ENCODE measurements at regions not wholly inside any gene's neighbourhood (a gene's known extent, or its start where the extent isn't known, plus 50 kb on each side); places are given as distances from the start of the nearest gene placed in this dataset.

DNA sequence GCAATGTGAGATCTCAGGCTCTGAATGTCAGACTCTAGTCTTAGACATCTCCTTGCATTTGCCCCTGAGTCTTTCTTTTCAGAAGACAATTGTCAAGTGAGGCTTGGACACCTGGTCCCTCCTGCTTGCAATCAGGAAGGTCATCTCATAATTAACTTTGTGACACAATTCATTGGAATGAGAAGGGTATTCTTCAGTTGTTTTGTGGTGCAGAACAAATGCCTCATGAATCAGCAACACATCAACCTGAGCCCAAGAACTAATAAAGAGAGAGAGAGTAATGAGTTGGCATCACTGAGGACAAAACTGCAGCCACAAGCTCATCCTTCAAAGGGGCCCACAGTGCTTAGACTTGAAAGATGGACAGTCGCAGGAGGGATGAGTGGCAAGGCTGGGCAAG lies 375.8 kb downstream of the INSC start:
- no peak for DNase-seq

DNA sequence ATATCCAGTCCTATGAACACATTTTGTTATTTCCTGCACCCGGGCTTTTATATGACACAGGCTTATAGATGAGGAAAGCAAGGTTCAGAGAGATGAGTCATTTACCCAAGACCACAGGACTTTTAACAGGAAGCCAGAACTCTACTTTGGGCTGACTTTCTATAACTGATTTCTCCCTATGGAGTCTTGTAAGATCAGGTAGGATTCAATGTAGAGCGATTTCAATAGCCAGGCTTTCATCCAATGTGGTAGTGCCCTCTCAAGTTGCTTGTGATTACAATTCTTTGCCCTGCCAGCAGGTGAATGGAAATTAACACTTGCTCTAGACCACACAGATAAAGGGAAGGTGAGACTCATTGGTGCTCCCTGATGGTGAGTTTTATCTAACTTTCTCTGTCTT lies 378.3 kb downstream of the INSC start:
- no peak for DNase-seq

DNA sequence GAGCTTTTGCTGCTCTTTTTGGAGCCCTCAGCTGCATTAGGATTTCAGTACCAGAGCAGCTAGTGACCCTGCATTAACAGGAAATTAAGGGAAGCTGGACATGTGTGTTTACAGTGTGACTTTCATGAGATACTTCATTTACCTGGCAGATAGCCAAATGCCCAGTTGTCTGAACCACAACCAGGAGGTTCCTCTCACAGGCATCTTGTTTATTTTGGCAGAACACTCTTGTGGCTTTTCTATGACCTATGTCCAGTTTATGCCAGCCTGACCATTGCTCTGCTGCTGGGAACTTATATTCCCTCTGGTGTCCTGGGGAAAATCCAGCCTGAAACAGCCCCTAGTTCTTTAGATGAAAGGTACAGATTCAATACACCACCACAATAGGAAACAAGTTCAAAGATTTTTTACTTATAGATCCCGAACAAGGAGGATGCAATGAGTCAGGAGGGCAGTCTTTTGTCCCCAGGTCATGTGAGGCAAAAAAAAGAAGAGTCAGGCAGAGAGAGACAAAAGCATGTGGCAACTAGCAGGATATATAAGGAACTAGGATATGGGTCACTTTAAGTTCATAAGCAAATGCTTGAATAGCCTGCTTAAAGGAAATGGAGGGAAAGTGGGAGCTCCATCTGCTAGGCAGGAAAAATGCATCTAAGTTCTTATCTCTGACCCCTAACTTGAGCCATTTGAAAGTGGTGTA lies 379.3 kb downstream of the INSC start:
- DNase-seq = no peak

DNA sequence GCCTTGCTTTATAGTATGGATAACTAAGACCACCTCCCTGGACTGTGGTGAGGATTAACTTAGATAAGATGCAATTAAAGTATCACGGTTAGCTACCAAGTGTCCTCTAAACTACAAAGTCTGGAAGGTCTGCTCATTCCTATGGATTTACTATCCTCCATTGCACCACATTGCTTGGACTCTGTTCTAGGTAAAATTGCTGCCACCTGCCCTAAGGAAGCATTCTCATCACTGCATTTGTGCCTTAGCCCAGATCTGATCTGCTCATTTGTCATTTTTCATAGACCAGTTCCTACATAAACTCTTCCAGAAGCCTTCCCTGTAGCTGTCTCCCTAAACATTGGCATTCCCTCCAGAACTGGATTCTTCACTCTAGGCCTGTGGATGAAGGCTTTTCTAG lies 380.0 kb downstream of the INSC start:
- no peak for DNase-seq

DNA sequence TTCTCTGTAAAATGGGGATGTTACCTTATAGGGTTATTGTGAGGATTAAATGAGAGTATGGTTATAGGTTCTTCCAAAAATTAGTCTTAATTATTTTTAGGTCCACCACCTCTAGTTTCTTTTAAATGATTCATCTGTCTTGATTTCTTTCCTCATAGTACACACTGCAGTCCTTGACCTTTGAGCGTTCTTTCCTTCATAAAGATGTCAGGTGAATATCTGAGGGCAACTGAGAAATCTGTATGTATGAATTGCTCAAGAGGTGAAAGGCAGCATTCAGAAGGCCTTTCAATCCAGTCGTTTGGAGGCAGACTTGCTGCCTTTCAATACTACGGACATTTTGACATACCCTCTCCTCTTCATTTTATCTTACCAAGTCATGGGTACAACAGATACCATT lies 380.7 kb downstream of the INSC start:
- no peak for DNase-seq

DNA sequence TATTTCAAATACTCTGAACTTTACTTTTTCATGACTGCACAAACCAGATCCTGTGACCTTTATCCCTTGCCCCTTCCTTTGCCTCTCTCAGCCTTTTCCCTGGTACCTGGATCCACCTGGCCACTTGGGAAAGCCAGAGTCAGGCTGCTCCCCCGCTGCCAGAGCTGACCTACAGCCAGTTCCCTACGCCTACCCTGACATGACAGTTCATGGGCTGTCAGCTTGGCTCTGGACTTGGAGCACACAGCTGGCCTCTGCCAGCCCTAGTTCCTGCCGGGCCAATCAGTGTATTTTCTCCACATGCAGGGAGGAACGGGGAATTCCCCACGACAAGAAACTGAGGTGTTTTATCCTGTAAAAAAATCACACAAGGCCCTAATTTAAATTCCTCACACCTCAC lies 382.6 kb downstream of the INSC start:
- DNase-seq = no peak

DNA sequence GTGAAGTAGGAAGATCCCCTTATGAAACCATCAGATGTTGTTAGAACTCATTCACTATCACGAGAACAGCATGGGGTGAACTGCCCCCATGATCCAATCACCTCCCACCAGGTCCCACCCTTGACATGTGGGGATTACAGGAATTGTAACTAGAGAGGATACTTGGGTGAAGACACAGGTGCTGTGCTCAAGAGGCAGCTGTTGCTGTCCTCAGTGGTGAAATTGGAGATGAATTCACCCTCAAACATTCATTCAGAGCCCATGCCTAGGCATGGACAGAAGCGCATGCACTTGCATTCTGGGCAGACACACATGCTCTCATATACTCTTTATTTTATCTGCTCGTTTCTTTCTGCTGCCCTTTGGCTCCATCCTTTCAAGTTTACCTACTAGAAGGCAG lies 385.0 kb downstream of the INSC start:
- DNase-seq = no peak

DNA sequence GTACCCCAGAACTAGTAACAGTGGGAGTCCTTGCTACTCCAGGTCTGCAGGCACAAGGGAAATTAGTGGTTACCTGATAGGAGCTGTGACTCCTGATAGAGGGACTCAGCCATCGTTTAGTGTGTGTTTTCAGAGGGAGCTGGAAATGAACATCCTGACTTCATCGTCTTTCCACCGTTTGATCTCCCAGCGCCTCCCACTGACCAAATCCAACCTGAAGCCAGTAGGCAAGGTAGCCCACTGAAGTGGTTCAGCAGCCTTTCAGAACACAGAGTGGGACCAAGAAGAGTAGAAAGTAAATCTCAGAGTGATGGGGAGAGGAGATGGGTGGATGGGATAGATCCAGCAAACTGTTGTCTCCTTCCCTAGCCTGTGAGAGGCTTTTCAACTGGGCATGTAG lies 385.9 kb downstream of the INSC start:
- no peak for DNase-seq

DNA sequence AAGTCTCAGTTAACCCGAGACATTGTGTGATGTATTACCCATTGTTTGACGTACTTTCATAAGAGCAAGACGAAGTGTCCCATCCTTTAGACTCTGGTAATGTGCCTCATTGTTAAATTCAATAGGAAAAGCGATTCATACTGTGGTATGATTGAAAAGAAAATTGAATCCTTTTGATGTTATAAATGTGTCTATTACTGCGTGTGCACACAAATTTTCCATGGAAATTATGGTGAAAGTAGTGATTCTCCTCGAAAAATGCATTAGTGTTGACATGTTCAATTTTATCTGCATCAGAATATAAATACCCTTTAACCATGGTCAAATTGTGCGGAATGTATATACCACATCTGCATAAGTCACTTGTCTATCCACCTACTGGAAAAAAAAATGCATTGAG lies 386.8 kb downstream of the INSC start:
- no peak for DNase-seq

DNA sequence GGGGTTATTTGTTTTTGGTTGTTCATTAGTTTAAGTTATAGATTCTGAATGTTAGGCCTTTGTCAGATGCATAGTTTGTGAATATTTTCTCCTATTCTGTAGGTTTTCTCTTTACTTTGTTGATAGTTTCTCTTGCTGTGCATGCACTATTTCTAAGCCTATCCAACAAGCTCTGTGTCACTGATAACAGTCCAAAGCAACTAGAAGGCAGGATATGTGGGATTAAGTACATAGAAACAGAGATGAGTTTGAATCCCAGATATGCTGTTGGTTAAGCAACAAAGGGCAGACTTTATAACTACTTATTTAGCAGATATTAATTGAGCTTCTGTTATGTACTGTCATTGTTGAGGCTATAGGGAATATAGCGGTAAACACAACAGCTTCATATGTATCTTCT lies 390.4 kb downstream of the INSC start:
- DNase-seq = no peak

DNA sequence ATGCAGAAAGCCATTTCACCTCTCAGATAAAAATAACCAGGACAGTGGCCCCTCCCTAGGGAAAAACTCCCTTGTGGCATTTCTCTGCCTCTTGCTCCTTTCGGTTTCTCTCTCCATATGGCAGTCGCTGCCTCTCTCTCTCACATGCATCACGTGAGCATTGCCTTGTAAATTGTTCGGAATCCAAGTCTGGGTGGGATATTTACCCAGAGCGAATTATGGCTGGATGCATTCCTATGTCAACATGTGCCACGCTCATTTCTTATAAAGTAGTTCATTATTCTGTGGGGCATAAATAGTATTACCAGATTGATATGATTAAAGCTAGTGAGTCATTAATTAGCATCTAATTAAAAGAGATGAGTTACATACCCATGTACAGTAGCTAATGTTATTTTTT lies 392.9 kb downstream of the INSC start:
- no peak for DNase-seq

DNA sequence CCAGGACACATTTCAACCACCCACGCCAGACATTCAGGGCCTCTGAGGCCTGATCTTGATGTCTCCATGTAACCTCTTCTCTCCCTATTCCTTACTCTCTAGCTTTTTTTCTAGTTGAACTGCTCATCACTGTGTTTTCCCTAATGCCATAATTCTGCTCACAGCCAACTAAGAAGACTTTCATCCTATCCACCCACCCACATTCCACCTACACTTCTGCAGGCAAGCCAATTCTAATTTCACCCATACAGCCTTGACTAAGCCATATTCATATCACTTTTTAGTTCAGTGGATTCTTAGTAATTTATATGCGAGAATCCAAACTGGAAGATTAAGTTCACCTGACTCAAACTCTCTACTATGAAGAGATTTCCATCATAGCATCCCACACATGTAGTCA lies 394.4 kb downstream of the INSC start:
- DNase-seq = no peak

DNA sequence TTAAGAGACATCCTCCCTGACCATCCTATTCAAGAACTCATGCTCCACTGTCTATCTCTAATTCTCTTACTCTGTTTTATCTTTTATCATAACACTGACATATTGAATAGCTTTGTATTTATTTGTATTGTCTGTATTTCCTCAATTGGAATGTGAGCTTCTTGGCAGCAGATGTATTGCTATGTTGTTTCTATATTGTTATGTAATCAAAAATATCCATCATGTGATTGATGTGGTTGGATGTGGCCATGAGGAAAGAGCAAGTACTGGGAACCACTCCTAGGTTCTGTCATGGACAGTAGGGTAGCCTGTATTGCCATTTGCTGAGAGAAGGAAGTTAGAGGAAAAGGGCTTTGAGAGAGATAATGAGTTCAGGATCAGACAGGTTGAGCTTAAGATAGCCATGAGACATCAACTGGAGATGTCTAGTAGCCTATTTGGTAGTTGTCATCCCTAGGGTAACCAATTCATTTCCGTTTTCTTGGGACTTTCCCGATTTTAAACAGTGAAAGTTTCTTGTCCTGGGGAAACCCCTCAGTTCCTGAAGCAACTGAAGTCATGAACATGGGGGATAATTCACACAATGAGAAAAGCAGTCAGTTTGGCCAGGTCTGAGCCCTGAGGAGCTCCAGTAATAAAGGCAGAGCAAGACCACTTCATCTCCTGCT lies 404.5 kb downstream of the INSC start:
- DNase-seq = no peak

DNA sequence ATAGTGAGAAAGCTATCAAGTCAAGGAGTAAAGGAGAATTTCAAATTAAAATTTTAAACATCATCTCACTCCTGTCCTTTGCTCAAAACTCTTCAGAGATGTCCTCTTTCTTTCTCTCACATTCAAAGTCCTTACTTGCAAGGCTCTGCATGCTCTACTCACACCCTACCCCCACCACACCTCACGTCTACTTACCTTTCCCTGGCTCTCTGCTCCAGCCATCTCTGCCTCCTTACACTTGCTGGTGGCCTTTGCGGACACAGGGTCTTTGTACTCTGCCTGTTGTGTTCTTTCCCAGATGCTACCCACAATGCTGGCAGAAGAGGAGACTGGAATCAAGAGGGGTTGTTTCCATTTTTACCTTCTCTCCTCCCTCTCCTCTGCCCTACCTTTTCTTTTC lies 405.2 kb downstream of the INSC start:
- DNase-seq = no peak

DNA sequence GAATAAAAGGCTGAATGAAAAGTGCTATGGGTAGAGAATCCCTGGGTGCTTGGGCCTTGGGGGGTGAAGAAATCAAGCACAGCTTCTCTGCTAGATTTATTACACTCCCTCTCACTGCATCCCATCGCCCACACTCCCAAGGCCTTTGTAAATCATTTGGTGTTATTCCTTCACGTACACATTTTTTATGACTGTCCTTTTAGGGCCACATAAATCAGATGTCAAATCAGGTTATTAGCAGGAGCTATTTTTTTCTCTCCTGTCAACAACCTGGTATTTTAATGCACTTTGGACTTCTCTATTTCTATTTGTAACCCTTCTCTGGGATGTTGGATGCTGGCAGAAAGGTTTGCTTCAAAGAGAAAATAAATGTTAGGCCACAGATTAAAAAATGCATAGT lies 408.8 kb downstream of the INSC start:
- no peak for DNase-seq

DNA sequence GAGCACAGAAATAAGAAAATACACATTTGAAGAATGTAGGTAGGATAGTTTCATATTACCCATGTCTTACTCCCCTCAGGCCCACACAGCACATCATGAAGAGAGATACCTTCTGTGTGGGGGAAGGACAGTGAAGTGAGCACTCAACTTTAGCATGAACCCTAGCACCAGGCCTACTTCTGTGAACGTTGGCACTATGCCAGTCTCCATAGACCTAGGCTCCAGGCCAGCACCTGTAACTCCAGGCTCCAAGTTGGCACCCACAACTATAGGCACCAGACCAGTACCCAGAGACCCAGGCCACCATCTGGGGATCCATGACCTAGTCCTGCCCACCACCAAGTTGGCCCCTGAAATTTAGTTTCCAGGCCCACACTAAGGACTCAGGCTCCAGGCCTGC lies 410.9 kb downstream of the INSC start:
- no peak for DNase-seq

DNA sequence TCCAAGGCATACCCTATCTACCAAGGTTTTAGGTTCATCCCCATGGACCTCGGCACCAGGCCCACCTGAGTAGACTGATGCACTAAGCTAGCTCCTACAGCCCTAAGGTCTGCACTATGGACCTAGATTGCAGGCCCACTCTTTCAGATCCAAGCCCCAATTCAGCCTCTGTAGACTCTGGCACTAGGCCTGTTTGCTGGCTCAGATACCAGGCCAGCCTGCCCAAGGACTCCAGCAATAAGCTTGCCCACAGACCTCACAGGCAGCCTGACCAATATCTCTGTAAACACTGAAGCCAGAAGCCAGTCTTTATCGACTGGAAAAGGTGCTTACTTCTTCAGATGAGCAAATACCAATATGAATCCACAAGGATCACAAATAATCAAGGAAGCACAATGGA lies 411.3 kb downstream of the INSC start:
- no peak for DNase-seq

DNA sequence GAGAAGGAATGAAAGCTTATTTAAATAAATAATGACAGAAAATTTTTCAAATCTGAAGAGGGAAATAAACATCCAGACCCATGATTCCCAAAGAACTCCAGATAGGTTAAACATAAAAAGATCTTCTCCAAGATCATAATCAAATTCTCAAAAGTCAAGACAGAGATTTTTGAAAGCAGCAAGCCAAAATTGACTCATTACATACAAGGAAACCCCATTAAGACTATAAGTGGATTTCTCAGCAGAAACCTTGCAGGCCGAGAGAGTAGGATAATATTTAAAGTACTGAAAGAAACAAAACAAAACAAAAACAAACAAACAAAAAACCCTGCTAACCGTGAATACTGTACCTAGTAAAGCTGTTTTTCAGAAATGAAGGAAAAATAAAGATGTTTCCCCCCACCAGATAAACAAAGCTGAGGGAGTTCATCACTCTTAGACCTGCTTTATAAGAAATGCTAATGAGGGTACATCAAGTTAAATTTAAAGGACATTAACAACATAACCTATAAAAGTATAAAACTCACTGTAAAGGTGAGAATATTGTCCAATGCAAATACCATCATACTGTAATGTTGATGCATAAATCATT lies 412.2 kb downstream of the INSC start:
- DNase-seq = no peak

DNA sequence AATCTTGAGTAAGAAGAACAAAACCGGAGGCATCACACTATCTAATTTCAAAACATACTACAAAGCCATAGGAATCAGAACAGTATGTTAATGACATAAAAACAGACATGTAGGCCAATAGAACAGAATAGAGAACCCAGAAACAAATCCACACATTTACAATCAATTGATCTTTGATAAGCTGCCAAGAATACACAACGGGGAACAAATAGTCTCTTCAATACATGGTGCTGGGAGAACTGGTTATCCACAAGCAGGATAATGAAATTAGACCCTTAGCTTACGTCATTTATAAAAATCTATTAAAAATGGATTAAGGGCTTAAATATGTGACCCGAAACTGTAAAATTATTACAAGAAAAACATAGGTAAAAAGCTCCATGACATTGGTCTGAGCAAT lies 417.7 kb downstream of the INSC start:
- no peak for DNase-seq

DNA sequence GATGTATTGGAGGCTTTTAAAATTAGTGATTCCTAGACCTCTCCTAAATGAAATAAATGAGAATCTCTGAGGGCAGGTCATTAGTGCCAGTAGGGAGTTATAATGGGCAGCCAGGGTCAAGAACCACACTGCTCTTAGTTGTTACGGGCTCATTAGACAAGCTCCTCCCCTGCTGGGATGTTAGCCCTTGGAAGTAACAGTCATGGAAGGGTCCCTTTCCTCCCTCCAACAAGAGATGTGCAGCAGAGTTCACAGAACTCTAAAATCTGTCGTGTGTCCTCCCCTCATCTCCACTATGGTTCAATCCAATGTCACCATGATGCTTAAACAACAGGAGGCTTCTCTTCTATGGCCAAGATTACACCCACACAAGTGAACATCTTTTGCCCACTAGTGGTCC lies 419.5 kb downstream of the INSC start:
- no peak for DNase-seq

DNA sequence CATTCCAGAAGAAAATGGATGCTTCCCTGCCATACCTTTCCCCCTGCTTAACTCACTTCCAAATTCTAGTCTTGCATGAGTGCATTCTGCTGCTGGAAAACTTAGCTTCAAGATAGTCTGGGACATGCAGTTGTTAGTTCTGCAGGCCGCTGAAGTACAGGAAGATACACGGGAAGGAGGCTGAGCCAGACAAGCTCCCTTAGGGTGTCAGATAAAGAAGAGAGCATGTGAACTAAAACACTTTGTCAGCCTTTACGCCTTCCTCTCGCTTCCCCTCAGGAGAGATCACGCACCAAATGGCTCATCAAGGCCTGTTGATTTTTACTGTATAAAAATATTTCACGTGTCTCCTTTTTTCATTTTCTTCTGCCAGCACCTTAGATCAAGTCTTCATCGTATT lies 420.7 kb downstream of the INSC start:
- DNase-seq = no peak

DNA sequence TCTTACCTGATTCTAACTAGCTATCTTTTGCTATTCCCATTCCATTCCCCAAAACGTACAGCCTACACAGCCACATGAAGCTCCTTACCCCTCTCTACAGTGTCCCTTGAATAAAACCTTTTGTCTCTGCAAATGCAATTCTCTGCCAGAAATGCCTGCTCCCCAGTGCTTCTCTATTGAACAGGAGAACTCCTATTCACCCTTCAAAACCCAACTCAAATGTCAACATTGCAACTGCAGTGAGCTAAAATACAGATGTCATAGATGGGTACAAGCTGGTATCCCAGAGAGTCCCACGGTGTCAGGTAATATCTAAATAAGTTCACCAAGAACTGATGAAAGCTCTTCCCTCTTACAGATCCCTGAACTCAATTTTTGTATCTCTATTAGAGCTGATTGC lies 421.7 kb downstream of the INSC start:
- no peak for DNase-seq

DNA sequence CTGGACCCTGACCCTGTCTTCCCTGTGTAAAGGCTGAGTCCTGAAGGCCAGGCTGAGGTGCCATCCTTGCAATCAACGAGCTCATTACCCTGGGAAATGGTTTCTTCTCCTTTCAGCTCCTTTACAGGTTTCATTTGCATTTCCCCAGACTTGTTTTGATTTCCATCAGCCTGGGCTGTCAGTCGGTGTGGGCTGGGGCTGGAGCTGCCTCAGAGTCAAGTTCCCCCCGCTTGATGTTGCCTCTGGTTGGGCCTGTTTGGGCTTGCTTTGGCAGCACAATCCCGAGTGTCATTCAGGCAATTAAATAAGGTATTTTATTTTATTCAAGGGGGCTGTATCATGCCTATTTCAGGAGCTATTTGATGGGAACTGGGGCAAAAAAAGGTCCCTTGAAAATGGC lies 424.9 kb downstream of the INSC start:
- no peak for DNase-seq

DNA sequence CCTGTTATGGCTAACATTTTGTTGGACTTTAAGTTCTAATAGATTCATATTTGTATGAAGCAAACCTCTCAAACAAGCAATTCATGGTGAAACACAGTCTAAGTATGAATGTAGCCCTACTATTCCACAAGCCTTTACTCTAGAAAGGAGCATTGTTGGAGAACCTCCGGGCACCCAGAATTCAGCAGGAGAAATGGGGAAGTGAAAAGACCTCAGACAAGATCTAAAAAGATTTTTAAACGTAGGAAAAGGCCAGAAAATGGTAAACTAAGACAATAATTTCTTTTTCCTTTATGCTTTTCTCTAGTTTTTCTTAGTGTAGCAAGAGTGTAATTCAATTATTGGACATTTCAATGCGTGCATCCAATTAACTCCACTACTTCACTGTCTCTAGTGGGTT lies 426.4 kb downstream of the INSC start:
- DNase-seq = no peak

DNA sequence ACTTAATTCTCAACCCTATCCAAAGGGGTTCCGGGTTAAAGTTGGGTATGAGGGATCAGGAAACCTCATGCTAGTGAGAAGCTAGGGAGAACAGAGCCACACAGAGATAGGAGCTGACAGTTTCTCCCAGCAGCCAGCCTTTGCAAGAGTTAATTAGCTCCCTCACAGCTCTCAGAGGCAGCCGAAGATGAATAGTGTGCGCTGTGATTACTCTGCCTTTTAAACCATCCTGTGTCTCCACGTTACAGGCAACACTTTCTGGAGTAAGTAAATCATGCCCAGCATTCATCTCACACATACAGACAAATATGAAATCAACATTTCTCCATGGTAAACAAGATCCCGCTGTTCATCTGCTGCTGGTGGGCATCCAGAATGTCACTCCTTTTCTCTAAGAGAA lies 429.6 kb downstream of the INSC start:
- no peak for DNase-seq

Data from T-helper 9 cell (primary cell).